ENCODE measurements at regions not wholly inside any gene's neighbourhood (a gene's known extent, or its start where the extent isn't known, plus 50 kb on each side); places are given as distances from the start of the nearest gene placed in this dataset.
"Not testable (repeated sequence)": the region's sequence is repeated elsewhere in the genome, so short reads cannot be mapped to it uniquely, and the experiment has no call there.

DNA sequence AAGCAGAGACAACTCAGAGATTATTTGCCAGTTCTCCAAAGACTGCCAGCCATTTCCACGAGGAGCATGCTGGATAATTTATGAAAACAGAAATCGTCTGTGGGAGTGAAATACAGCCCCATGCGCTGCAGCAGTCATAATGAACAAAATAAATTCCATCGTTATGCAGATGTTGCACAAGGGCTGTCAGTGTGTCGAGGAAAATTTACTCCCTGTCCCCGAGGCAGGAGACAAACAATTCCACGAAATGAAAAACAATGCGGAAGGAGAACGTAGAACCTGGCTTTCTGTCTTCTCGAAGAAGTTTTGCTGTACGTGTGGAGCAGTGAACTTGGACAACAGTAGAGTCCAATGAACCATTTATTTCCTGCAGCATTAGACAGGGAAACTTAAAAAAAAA is 399.4 kb downstream of the CD83 start:
- Histone ChIP-seq H3K27ac (no peak overlapping the region), H3K4me3 (no peak overlapping the region)
- no peak for DNase-seq (ENCODE audit: low spot score)
- TF ChIP-seq, protein P1, sequence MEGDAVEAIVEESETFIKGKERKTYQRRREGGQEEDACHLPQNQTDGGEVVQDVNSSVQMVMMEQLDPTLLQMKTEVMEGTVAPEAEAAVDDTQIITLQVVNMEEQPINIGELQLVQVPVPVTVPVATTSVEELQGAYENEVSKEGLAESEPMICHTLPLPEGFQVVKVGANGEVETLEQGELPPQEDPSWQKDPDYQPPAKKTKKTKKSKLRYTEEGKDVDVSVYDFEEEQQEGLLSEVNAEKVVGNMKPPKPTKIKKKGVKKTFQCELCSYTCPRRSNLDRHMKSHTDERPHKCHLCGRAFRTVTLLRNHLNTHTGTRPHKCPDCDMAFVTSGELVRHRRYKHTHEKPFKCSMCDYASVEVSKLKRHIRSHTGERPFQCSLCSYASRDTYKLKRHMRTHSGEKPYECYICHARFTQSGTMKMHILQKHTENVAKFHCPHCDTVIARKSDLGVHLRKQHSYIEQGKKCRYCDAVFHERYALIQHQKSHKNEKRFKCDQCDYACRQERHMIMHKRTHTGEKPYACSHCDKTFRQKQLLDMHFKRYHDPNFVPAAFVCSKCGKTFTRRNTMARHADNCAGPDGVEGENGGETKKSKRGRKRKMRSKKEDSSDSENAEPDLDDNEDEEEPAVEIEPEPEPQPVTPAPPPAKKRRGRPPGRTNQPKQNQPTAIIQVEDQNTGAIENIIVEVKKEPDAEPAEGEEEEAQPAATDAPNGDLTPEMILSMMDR (IDR thresholded peaks at IDR 0.05) = no peak

DNA sequence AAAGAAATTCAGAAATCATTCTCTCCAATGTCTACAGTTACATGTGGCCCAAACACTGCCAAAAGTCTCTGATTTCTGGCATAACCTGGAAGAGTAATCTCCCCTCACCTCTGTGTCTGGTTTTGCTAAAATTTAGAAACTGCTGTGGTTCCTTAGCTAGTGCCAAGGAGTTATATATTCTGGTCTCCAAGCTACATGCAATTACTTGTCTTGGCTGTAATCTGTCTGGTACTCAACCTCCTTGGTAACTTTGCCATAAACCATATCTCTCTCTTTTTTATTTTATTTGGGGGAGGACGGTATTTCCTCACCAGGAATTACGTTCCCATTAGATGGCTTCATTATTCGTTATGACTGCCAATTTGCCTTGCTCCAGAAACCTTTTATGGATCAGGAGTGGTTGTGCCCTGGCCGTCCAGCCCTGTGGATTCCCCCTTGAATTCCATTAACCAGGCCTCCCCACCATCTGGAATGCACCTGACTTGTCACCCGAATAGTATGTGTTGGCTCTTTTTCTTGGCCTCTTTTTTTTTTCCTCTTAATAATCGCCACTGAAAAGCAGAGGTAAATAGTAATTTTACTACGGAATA is 400.0 kb downstream of the CD83 start:
- Histone ChIP-seq H3K27ac (no peak overlapping the region), H3K4me3 (no peak overlapping the region)
- TF ChIP-seq, protein P1 (IDR thresholded peaks at IDR 0.05) = no peak
- DNase-seq (ENCODE audit: low spot score) = no peak

DNA sequence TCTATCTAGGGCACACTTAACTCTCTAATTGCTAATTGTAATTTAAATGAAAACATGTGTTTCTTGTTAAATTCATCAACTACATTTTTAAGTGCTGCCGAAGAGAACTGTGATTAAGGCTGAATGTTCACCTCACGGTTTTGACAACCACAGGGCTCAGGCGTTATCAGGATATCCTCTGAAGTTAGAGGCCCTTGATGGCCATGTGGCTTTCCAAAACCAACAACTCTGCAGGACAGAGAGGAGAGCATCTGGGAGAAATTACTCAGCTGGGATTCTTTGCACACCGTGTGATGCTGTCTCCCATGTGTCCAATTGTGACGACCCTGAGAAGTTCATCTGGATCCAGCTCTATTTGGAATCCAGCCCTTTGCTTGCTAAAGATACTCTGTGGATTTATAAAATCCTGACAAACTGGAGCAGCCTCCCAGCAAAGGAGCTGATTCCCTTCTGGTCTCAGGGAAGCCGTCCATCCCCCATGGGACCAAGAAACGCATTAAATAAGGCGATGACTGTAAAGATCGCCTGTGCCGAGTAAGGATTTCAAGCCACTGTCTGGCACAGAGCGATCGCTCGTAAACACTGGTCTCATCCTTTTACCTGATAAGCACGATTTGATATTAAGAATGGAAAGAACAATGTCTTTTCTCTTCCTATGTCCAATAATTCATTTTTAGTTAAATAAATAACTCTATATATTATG is 401.1 kb downstream of the CD83 start:
- H3K27ac ChIP-seq = no peak overlapping the region
- TF ChIP-seq, protein P1 (IDR thresholded peaks at IDR 0.05) = no peak
- no peak overlapping the region for H3K4me3 ChIP-seq
- no peak for DNase-seq (ENCODE audit: low spot score)

DNA sequence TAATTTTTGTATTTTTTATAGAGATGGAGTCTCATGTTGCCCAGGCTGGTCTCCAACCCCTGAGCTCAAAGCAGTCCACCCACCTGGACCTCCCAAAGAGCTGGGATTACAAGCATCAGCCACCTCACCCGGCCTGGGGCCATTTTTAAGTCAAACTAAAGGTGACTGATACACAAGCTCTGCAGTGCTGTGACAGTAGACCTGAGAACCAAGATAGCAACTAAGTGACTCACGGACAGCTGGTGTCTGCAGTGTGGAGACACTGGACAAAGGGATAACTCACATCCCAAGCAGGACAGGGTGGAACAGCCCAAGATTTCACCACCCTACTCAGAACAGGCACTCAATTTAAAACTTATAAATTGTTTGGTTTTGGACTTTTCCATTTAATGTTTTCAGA is 402.5 kb downstream of the CD83 start:
- no peak overlapping the region for H3K27ac ChIP-seq
- H3K4me3 ChIP-seq = no peak overlapping the region
- TF ChIP-seq, protein P1 (IDR thresholded peaks at IDR 0.05) = no peak
- DNase-seq (ENCODE audit: low spot score) = no peak

DNA sequence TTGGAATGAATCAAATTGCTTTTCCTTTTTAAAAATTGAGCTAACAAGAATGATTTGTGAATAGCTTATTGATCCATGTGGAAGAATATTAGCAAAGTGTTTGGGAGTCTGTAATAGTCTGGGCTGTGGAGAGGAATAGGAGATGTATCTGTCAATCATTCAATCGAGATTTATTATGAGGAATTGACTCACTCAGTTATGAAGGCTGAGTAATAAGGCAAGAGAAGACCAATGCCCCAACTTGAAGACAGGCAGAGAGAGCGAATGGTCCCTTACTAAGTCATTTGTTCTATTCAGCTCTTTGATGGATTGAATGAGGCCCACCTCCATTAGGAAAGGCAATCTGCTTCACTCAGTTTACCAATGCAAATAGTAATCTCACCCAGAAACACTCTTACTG is 403.0 kb downstream of the CD83 start:
- H3K4me3 ChIP-seq = no peak overlapping the region
- no peak for DNase-seq (ENCODE audit: low spot score)
- TF ChIP-seq, protein P1 (IDR thresholded peaks at IDR 0.05) = no peak

DNA sequence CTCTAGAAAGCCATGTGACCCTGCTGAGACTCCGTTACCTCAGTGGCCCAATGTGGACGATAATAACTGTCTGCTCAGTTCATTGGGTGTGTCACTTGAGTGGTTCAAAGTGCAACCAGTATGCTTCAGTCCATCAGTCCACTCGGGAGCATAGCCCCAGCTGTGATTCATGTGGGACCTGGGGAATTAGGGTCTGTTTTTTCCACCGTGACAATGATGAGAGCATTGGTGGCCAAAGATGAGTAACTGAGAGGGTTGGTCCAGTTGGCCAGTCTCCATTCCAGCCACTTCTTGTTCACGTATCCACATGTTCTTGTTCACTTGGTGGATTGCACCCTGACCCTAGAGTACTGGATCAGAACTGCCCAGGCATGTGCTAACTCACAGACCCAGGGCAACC is 403.6 kb downstream of the CD83 start:
- H3K4me3 ChIP-seq = no peak overlapping the region
- DNase-seq (ENCODE audit: low spot score) = no peak
- no peak overlapping the region for H3K27ac ChIP-seq
- TF ChIP-seq, protein P1 (IDR thresholded peaks at IDR 0.05) = no peak

More for the DNA sequence above, 403.0 kb downstream of the CD83 start:
- H3K27ac ChIP-seq = no peak overlapping the region

DNA sequence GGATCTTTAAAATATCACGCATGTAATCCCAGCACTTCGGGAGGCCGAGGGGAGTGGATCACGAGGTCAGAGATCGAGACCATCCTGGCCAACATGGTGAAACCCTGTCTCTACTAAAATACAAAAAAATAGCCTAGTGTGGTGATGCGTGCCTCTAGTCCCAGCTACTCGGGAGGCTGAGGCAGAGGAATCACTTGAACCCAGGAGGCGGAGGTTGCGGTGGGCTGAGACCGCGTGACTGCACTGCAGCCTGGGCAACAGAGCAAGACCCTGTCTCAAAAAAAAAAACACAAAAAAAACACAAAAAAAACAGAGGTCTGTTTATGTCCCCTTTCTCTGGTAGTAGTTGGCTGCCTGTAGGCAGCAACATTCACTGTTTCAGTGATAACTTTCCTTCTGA is 404.3 kb downstream of the CD83 start:
- not testable (repeated sequence) for H3K4me3 ChIP-seq; DNase-seq (ENCODE audit: low spot score); H3K27ac ChIP-seq

Data from coronary artery (tissue), 2 donors.